Endothelial cell of umbilical vein (primary cell): ENCODE measurements at regions not wholly inside any gene's neighbourhood (a gene's known extent, or its start where the extent isn't known, plus 50 kb on each side); places are given as distances from the start of the nearest gene placed in this dataset.

ENCODE experiments used
- EZH2 ChIP-seq: IDR thresholded peaks from 2 replicates; pipeline ENCODE4 v1.6.1; 2012; ENCODE audit warnings: borderline replicate concordance, low read depth, mild to moderate bottlenecking, moderate library complexity, low read length, inconsistent platforms; ENCODE audit not compliant: severe bottlenecking
- FOS ChIP-seq: IDR thresholded peaks from 2 replicates; pipeline ENCODE4 v1.6.1; 2011; ENCODE audit warnings: mild to moderate bottlenecking, low read length, moderate library complexity, borderline replicate concordance; ENCODE audit not compliant: insufficient read depth
- GATA2 ChIP-seq: IDR thresholded peaks from 2 replicates; pipeline ENCODE4 v1.7.0; 2011; ENCODE audit warnings: low read depth, mild to moderate bottlenecking, moderate library complexity, mixed read lengths, low read length; ENCODE audit not compliant: insufficient read length, insufficient read depth
- JUN ChIP-seq: IDR thresholded peaks from 2 replicates; pipeline ENCODE4 v1.6.1; 2011; ENCODE audit warnings: borderline replicate concordance, low read depth; ENCODE audit not compliant: insufficient read length, insufficient read depth
- MYC ChIP-seq: IDR thresholded peaks from one replicate; pipeline ENCODE4 v1.6.1; 2011; ENCODE audit warnings: mild to moderate bottlenecking, low read depth, low read length
- POLR2A ChIP-seq: IDR thresholded peaks from 2 replicates; pipeline ENCODE4 v1.6.1; 2012; ENCODE audit warnings: low read depth, mild to moderate bottlenecking, control low read depth, low read length
- POLR2AphosphoS5 ChIP-seq: IDR thresholded peaks from 2 replicates; pipeline ENCODE4 v1.6.1; 2012; ENCODE audit warnings: low read depth, mild to moderate bottlenecking, control low read depth, low read length, moderate library complexity; ENCODE audit not compliant: insufficient read depth
- TF ChIP-seq, protein P1 (sequence below), 2 donors: IDR thresholded peaks; 1 replicate in 1 of 2; 2 replicates in 1 of 2; pipeline ENCODE4 v1.5.1; 2011; ENCODE audit warnings: low read length in 2 of 2, mild to moderate bottlenecking in 2 of 2, moderate library complexity in 2 of 2, control low read depth in 1 of 2, inconsistent platforms in 1 of 2, low read depth in 1 of 2; ENCODE audit not compliant: insufficient read depth in 1 of 2; ENCODE audit errors: extremely low read depth in 1 of 2
- TF ChIP-seq, protein P2 (sequence below): IDR thresholded peaks from 2 replicates; pipeline ENCODE4 v1.6.1; 2011; ENCODE audit not compliant: insufficient read depth, insufficient read length

DNA sequence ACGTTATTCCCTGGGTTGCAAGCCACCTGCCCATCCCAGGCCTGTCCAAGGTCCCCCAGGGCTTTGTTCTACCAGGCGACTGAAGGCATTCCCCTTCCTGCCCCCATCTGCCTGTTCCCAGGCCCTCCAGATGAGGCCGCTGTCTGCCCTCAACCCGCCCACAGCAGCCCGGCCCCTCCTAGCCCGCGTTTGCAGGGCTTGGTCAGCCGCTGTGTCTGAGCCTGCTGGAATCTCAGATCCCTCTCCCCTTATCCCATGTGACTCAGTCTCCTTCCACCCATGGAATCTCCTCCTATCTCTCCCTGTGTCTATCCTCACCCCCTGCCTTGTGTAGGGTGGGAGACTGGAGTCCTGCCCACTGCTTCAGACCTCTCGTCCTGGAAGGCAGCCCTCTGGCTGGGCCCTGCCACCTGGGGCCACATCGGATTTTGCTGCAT lies 186.0 kb upstream of the TNRC6C start:
- TF ChIP-seq, protein P1, sequence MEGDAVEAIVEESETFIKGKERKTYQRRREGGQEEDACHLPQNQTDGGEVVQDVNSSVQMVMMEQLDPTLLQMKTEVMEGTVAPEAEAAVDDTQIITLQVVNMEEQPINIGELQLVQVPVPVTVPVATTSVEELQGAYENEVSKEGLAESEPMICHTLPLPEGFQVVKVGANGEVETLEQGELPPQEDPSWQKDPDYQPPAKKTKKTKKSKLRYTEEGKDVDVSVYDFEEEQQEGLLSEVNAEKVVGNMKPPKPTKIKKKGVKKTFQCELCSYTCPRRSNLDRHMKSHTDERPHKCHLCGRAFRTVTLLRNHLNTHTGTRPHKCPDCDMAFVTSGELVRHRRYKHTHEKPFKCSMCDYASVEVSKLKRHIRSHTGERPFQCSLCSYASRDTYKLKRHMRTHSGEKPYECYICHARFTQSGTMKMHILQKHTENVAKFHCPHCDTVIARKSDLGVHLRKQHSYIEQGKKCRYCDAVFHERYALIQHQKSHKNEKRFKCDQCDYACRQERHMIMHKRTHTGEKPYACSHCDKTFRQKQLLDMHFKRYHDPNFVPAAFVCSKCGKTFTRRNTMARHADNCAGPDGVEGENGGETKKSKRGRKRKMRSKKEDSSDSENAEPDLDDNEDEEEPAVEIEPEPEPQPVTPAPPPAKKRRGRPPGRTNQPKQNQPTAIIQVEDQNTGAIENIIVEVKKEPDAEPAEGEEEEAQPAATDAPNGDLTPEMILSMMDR (IDR thresholded peaks at IDR 0.05; ENCODE audit: extremely low read depth in 1 of 2, insufficient read depth in 1 of 2, low read depth in 1 of 2, low read length in 2 of 2) = peak; percentile 54 to 86
- TF ChIP-seq POLR2A (no peak), POLR2AphosphoS5 (no peak), JUN (no peak), EZH2 (no peak), GATA2 (no peak), MYC (no peak), FOS (no peak)
- TF ChIP-seq, protein P2, sequence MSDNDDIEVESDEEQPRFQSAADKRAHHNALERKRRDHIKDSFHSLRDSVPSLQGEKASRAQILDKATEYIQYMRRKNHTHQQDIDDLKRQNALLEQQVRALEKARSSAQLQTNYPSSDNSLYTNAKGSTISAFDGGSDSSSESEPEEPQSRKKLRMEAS = no peak
